Thyroid gland (tissue), 4 donors: ENCODE measurements at regions not wholly inside any gene's neighbourhood (a gene's known extent, or its start where the extent isn't known, plus 50 kb on each side); places are given as distances from the start of the nearest gene placed in this dataset.

Source experiments
- POLR2A ChIP-seq, 2 donors: fragments of 450-650 bp; IDR thresholded peaks; one replicate each; pipeline ENCODE4 v1.6.1; 2017; ENCODE audit warnings: antibody characterized with exemption in 2 of 2, mild to moderate bottlenecking in 2 of 2, moderate library complexity in 1 of 2
- TF ChIP-seq, protein P1 (sequence below), 6 experiments: fragments of 200-600 bp in 3 of 6; fragments of 450-650 bp in 3 of 6; sonication (generic) in 3 of 6; IDR thresholded peaks; one replicate each; pipeline ENCODE4 v1.5.1; 2016 to 2019; ENCODE audit warnings: antibody characterized with exemption in 6 of 6, mild to moderate bottlenecking in 2 of 6, inconsistent platforms in 1 of 6, moderate library complexity in 1 of 6

- TF ChIP-seq POLR2A (IDR thresholded peaks at IDR 0.05), result no peak
- TF ChIP-seq, protein P1, sequence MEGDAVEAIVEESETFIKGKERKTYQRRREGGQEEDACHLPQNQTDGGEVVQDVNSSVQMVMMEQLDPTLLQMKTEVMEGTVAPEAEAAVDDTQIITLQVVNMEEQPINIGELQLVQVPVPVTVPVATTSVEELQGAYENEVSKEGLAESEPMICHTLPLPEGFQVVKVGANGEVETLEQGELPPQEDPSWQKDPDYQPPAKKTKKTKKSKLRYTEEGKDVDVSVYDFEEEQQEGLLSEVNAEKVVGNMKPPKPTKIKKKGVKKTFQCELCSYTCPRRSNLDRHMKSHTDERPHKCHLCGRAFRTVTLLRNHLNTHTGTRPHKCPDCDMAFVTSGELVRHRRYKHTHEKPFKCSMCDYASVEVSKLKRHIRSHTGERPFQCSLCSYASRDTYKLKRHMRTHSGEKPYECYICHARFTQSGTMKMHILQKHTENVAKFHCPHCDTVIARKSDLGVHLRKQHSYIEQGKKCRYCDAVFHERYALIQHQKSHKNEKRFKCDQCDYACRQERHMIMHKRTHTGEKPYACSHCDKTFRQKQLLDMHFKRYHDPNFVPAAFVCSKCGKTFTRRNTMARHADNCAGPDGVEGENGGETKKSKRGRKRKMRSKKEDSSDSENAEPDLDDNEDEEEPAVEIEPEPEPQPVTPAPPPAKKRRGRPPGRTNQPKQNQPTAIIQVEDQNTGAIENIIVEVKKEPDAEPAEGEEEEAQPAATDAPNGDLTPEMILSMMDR (IDR thresholded peaks at IDR 0.05), result no peak
These were observed 147.5 kb downstream of the RND3 start for GRCh38 chr2:150339951-150340350.
